NCI-H146 treated with DMSO at 0.1 percent for 48 hours (cell line): ENCODE measurements at regions not wholly inside any gene's neighbourhood (a gene's known extent, or its start where the extent isn't known, plus 50 kb on each side); places are given as distances from the start of the nearest gene placed in this dataset.

Experiments
- DNase-seq: peaks from one replicate; lab custom pipeline; 2025; ENCODE audit not compliant: unreplicated experiment; lab: John Stamatoyannopoulos, UW

GRCh38 chrX:39121903-39122302 is 320.6 kb downstream of the MID1IP1 start:
- no peak for DNase-seq

GRCh38 chrX:39125834-39126233 is 324.6 kb downstream of the MID1IP1 start:
- DNase-seq: no peak

- DNase-seq: no peak
Measured at GRCh38 chrX:39133971-39134370, 332.7 kb downstream of the MID1IP1 start.

- no peak for DNase-seq
Measured at GRCh38 chrX:39137363-39137954, 336.2 kb downstream of the MID1IP1 start.

- no peak for DNase-seq
Measured at GRCh38 chrX:39140581-39140980, 339.3 kb downstream of the MID1IP1 start.

GRCh38 chrX:39144323-39144722 is 343.1 kb downstream of the MID1IP1 start:
- no peak for DNase-seq

GRCh38 chrX:39144956-39145355 is 343.7 kb downstream of the MID1IP1 start:
- no peak for DNase-seq

GRCh38 chrX:39145859-39146258 is 344.6 kb downstream of the MID1IP1 start:
- DNase-seq: no peak

GRCh38 chrX:39149761-39150160 is 348.5 kb downstream of the MID1IP1 start:
- DNase-seq: peak; percentile 36

- DNase-seq: no peak
Measured at GRCh38 chrX:39150220-39150619, 349.0 kb downstream of the MID1IP1 start.

- no peak for DNase-seq
Measured at GRCh38 chrX:39150621-39151020, 349.4 kb downstream of the MID1IP1 start.

- peak; percentile 57 for DNase-seq
Measured at GRCh38 chrX:39152106-39152649, 350.9 kb downstream of the MID1IP1 start.

- no peak for DNase-seq
Measured at GRCh38 chrX:39156051-39156450, 354.8 kb downstream of the MID1IP1 start.

GRCh38 chrX:39157006-39157405 is 355.7 kb downstream of the MID1IP1 start:
- DNase-seq: no peak

GRCh38 chrX:39157796-39158195 is 356.5 kb downstream of the MID1IP1 start:
- DNase-seq: no peak

- peak; percentile 92 for DNase-seq
Measured at GRCh38 chrX:39158801-39159657, 357.8 kb downstream of the MID1IP1 start.

GRCh38 chrX:39159921-39160507 is 358.8 kb downstream of the MID1IP1 start:
- no peak for DNase-seq

GRCh38 chrX:39161611-39162255 is 360.5 kb downstream of the MID1IP1 start:
- no peak for DNase-seq

- no peak for DNase-seq
Measured at GRCh38 chrX:39162322-39162735, 361.1 kb downstream of the MID1IP1 start.

GRCh38 chrX:39163581-39164126 is 362.4 kb downstream of the MID1IP1 start:
- no peak for DNase-seq

- DNase-seq: no peak
Measured at GRCh38 chrX:39164212-39164611, 363.0 kb downstream of the MID1IP1 start.
